Mesothelial cell of epicardium (in vitro differentiated cells): ENCODE measurements at regions not wholly inside any gene's neighbourhood (a gene's known extent, or its start where the extent isn't known, plus 50 kb on each side); places are given as distances from the start of the nearest gene placed in this dataset.

Source experiments
- DNase-seq, 2 experiments: peaks; one replicate each; pipeline ENCODE4 v3.0.0; 2021; ENCODE audit warnings: low spot score in 2 of 2; ENCODE audit not compliant: unreplicated experiment in 2 of 2
- H3K27ac Mint-ChIP-seq: 2 replicates; pipeline ENCODE4 v1.8.0; 2021; ENCODE audit warnings: mixed read lengths
- H3K27me3 Mint-ChIP-seq: 2 replicates; pipeline ENCODE4 v1.8.0; 2021; ENCODE audit warnings: low read depth, mixed read lengths
- H3K36me3 Mint-ChIP-seq: 2 replicates; pipeline ENCODE4 v1.8.0; 2021; ENCODE audit warnings: mixed read lengths
- H3K4me1 Mint-ChIP-seq: 2 replicates; pipeline ENCODE4 v1.8.0; 2021; ENCODE audit warnings: mixed read lengths
- H3K4me3 Mint-ChIP-seq: 2 replicates; pipeline ENCODE4 v1.8.0; 2021; ENCODE audit warnings: mild to moderate bottlenecking, moderate library complexity, mixed read lengths
- H3K9me3 Mint-ChIP-seq: 2 replicates; pipeline ENCODE4 v1.8.0; 2021; ENCODE audit warnings: mixed read lengths
- TF ChIP-seq, protein P1 (sequence below): fragments of 200-600 bp; sonication (generic); IDR thresholded peaks from one replicate; pipeline ENCODE4 v1.5.0; 2021; ENCODE audit warnings: antibody characterized with exemption; ENCODE audit not compliant: unreplicated experiment

DNA sequence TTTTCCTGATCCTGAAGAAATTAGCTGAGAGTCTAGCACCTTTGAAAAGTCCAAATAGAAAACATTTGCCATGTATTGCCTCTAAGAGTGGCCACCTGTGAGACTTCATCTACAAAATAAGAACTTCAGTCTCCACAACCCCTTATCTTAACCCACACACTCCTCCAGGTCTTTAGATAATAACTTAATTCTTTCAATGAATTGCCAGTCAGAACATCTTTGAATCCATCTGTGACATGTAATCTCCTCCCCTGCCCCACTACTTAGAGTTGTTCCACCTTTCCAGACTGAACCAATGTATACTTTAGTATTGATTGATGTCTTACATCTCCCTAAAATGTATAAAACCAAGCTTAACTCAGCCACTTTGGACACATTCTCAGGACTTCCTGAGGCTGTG, 84.4 kb upstream of the FAM171A1 start:
- no peak for DNase-seq
- Mint-ChIP-seq H3K36me3 (no peaks in the 10 kb centered on the region), H3K9me3 (peaks cover 5% of the 10 kb centered on the region), H3K4me1 (peaks cover 27% of the 10 kb centered on the region), H3K27ac (no peak overlapping the region), H3K4me3 (no peak overlapping the region), H3K27me3 (peaks cover 16% of the 10 kb centered on the region)
- TF ChIP-seq, protein P1, sequence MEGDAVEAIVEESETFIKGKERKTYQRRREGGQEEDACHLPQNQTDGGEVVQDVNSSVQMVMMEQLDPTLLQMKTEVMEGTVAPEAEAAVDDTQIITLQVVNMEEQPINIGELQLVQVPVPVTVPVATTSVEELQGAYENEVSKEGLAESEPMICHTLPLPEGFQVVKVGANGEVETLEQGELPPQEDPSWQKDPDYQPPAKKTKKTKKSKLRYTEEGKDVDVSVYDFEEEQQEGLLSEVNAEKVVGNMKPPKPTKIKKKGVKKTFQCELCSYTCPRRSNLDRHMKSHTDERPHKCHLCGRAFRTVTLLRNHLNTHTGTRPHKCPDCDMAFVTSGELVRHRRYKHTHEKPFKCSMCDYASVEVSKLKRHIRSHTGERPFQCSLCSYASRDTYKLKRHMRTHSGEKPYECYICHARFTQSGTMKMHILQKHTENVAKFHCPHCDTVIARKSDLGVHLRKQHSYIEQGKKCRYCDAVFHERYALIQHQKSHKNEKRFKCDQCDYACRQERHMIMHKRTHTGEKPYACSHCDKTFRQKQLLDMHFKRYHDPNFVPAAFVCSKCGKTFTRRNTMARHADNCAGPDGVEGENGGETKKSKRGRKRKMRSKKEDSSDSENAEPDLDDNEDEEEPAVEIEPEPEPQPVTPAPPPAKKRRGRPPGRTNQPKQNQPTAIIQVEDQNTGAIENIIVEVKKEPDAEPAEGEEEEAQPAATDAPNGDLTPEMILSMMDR: no peak

DNA sequence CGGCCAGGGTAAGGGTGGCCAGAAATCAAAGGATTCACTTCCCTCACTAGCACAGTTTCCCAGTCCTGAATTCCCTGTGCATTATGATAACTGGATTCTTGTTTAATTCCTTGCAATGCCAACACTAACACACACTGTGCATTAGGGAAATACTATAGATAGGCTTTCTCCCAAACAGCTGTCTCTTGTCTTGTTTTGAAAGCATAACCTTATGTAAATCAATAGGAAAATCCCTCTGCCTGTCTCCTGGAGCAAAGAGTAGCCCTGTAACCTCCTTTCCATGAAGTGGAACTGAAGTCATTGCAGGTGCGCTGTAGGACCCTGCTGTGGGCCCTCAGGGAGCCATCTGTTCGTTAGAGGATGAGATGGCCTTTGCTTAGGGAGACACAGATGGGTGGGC, 82.8 kb upstream of the FAM171A1 start:
- no peak overlapping the region for H3K27ac Mint-ChIP-seq
- DNase-seq: no peak
- H3K4me3 Mint-ChIP-seq: no peak overlapping the region
- peaks cover 5% of the 10 kb centered on the region for H3K9me3 Mint-ChIP-seq
- TF ChIP-seq, protein P1: no peak
- peaks cover 21% of the 10 kb centered on the region for H3K27me3 Mint-ChIP-seq
- H3K4me1 Mint-ChIP-seq: peaks cover 27% of the 10 kb centered on the region
- H3K36me3 Mint-ChIP-seq: no peaks in the 10 kb centered on the region

DNA sequence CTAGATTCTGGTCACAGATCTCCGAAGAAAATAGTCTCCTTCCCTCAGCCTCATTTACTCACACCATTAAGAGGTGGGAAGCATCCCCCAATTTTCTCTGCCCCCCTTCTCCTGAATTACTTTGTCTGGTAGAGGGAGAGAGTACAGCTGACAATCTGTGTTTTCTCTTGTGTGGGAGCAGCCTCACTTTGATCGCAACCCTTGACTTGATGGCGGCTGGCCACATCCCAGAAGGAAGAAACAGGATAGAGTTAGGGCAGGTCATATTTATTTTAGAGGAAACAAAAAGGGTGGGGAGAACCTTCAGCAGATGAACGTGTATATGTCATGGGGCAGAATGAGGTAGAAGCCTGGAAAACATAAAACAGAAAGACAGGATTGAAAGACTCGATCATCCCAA, 82.4 kb upstream of the FAM171A1 start:
- no peak for DNase-seq
- H3K27ac Mint-ChIP-seq: no peak overlapping the region
- peaks cover 21% of the 10 kb centered on the region for H3K27me3 Mint-ChIP-seq
- H3K4me1 Mint-ChIP-seq: peaks cover 27% of the 10 kb centered on the region
- TF ChIP-seq, protein P1: no peak
- no peaks in the 10 kb centered on the region for H3K36me3 Mint-ChIP-seq
- no peak overlapping the region for H3K4me3 Mint-ChIP-seq
- H3K9me3 Mint-ChIP-seq: peaks cover 5% of the 10 kb centered on the region

DNA sequence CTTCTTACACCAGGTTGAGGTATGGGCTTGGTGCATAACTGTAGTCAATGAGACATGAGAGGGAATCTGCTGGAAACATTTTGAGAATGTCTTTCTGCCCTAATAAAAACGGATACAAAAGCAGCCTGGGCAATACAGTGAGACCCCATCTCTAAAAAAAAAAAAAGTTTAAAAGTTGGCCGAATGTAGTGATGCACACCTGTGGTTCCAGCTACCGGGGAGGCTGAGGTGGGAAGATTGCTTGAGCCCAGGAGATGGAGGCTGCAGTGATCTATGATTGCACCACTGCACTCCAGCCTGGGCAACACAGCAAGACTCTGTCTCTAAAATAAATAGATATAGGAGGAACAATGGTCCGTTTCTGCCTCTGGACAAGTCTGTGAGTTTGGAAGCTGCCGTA, 81.5 kb upstream of the FAM171A1 start:
- no peak overlapping the region for H3K4me3 Mint-ChIP-seq
- DNase-seq: no peak
- H3K27me3 Mint-ChIP-seq: peaks cover 30% of the 10 kb centered on the region
- H3K27ac Mint-ChIP-seq: no peak overlapping the region
- no peaks in the 10 kb centered on the region for H3K36me3 Mint-ChIP-seq
- TF ChIP-seq, protein P1: no peak
- peaks cover 27% of the 10 kb centered on the region for H3K4me1 Mint-ChIP-seq
- peaks cover 11% of the 10 kb centered on the region for H3K9me3 Mint-ChIP-seq

DNA sequence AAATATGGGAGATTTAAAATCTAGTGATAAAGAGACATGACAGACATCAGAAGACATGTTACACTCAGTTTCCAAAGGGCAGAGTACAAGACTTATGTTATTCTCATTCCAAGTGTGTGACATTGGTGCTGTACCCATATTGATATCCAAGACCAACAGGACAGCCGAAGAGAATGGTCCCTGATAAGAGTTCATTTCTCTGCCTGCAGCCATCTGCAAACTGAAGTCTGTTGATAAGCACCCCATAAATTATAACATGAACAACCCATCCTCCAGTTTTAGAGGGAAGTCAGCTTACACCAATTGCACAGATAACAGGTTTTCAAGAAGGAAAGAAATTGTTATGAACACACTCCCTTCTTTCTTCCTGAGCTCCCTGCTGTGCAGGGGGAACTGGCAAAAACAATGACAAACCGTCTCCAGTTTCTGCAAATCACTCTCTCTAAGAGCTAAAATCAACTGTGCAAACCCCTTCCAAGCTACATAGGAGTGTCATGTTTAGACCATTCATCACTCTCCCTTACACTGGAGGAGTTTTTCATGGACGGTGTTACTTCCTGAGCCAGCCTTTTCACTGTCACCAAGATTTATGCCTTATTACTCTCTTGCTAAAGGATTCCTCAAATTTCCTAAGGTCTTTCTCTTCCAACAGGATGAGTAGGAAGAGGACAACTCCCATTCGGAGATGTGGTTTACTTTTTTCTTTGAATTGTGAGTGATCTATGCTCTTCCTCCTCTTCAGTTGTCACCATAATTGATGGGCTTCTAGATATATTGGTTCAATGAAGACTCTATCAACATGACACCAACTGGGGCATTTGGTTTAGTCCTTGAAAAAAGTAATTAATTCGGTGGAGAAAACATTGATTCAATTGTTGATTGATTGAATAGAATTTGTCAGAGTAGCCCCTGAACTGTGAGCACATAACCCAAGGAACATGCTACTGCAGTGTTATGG, 80.3 kb upstream of the FAM171A1 start:
- Mint-ChIP-seq H3K27ac (no peak overlapping the region), H3K4me1 (peaks cover 27% of the 10 kb centered on the region), H3K4me3 (no peak overlapping the region), H3K27me3 (peaks cover 35% of the 10 kb centered on the region), H3K9me3 (peaks cover 6% of the 10 kb centered on the region), H3K36me3 (no peaks in the 10 kb centered on the region)
- no peak for DNase-seq
- TF ChIP-seq, protein P1: no peak
